GM10266 (cell line): ENCODE measurements at regions not wholly inside any gene's neighbourhood (a gene's known extent, or its start where the extent isn't known, plus 50 kb on each side); places are given as distances from the start of the nearest gene placed in this dataset.
"Not testable (repeated sequence)": the region's sequence is repeated elsewhere in the genome, so short reads cannot be mapped to it uniquely, and the experiment has no call there.

Experiments
- DNase-seq: peaks from one replicate; pipeline ENCODE4 v3.0.0; 2012; ENCODE audit errors: extremely low spot score
- CTCF ChIP-seq: IDR thresholded peaks from 2 replicates; pipeline ENCODE4 v1.5.1; 2012; ENCODE audit warnings: mild to moderate bottlenecking, low read depth; ENCODE audit not compliant: control insufficient read depth, insufficient read depth; ENCODE audit errors: missing control alignments

DNA sequence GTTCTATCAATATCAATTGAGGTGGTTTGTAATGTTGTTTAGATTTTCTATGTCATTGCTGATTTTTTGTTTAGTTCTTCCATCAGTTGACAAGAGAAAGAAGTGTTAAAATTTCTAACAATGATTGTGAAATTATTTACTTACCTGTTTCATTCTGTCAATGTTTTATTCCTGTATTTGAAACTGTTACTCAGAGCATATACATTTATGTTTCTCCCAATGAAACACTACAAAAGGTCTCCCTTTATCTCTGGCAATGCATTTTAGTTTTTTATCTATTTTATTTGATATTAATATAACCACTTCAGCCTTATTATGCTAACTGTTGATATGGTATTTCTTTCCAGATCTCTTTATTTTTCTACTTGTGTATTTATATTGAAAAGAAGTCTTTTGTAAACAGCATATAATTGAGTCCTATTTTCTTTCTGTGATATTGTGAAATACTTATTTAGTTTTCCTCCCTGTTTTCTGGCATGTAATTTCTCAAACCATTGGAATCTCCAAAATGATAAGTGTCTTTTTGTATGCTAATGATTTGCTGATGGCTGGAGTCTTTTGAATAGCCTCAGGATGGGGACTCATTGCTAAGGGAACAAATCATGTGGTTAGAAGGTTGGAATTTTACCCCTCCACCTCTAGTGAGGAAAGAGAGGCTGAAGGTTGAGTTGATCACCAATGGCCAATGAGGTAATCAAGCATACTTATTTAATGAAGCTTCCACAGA, 122.0 kb downstream of the ADSS2 start:
- TF ChIP-seq CTCF: no peak
- no peak for DNase-seq

DNA sequence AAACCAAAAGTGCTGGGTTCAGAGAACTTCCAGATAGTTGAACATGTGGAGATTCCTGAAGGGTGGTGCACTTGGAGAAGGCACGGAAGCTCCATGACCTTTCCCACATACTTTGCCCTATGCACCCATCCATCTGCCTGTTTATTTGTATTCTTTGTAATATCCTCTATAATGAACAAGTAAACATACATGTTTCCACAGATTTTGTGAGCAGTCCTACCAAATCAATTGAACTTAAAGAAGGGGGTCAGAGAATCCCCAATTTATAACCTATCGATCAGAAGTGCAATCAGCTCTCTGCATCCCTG, 121.4 kb downstream of the ADSS2 start:
- TF ChIP-seq CTCF: no peak
- no peak for DNase-seq

DNA sequence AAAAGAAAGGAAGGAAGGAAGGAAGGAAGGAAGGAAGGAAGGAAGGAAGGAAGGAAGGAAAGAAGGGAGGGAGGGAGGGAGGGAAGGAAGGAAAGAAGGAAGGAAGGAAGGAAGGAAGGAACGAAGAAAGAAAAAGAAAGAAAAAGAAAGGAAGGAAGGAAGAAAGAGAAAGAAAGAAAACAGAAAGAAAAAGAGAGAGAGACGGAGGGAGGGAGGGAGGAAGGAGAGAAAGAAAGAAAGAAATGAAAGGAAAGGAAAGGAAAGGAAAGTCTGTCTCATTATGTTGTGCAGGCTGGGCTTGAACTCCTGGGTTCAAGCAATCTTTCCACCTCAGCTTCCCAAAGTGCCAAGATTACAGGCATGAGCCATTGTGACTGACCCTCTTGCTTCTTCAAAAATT, 118.9 kb downstream of the ADSS2 start:
- DNase-seq: not testable (repeated sequence)

DNA sequence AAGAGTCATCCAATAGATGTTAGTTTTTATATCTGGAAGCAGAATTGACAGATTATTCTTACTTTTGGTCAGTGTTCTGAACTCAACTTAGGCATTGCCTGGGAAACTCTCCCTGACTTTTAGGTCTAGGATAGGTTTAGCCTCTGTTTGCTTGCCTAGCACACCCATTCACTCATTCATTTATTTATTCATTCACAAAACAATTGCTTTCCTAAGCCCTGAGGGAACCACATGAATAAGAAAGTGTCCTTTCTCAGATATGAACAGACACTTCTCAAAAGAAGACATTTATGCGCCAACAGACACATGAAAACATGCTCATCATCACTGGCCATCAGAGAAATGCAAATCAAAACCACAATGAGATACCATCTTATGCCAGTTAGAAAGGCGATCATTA, 117.4 kb downstream of the ADSS2 start:
- not testable (repeated sequence) for DNase-seq

DNA sequence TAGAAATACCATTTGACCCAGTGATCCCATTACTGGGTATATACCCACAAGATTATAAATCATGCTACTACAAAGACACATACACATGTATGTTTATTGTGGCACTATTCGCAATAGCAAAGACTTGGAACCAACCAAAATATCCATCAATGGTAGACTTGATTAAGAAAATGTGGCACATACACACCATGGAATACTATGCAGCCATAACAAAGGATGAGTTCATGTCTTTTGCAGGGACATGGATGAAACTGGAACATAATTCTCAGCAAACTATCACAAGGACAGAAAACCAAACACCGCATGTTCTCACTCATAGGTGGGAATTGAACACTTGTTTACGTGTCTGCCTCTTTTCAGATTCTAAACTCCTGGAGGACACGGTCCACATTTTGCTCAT, 116.9 kb downstream of the ADSS2 start:
- not testable (repeated sequence) for DNase-seq

DNA sequence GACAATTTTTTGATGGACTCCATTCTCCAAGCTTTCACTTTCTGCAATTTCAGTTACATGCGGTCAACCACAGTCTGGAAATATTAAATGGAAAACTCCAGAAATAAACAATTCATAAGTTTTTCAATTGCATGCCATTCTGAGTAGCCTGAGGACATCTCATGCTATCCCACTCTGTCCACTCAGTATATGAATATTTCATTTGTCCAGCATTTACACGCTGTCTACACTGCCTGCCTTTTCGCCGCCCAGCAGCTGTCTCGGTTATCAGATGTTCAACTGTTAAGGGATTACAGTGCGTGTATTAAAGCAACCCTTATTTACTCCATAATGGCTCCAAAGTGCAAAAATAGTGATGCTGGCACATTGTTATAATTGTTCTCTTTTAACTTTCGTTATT, 116.3 kb downstream of the ADSS2 start:
- TF ChIP-seq CTCF: no peak
- DNase-seq: no peak

- DNase-seq: no peak
- no peak for TF ChIP-seq CTCF
These were observed 115.3 kb downstream of the ADSS2 start for GRCh38 chr1:244336232-244336899.

DNA sequence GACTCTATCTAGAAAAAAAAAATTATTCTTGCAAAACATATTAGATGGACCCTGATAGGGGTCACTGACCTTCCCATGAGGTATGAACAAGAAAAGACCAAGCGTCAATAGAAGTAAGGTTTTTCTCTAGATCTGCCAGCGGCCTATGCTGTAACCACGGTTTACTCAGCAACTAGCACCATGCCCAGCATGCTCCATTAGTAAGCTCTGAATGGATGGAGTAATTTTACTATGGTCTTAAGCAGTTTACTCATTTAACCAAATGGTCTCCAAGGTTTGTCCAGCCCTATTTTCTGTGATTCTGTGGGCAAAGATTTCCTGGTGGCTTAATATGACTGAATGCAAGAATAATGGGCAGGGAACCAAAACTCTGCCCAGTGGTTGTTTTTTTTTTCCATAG, 113.9 kb downstream of the ADSS2 start:
- no peak for DNase-seq
- no peak for TF ChIP-seq CTCF

DNA sequence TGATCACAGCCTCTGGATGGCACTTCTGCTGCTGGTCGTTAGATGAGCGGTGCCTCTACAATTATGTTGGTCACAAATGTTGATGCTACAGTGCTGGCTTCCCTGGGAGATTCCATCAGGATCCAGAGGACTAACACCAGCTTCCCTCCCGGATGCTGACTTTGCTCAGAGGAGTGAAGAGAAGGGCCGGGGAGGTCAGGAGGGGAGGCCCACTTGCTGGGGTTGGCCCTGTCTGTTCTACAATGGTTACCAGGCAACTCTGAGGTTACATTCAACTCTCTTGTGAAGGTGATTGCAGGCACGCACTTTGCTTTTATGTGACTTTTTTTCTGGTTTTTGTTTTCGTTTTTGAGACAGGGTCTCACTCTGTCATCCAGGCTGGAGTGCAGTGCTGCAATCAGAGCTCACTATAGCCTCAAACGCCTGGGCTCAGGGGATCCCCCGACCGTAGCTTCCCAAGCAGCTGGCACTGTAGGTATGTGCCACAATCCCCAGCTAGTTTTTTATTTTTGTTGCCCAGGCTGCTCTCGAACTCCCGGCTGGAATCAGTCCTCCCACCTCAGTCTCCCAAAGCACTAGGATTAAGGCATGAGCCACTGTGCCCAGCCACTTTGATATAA, 112.5 kb downstream of the ADSS2 start:
- no peak for TF ChIP-seq CTCF
- DNase-seq: no peak
